GM21825 (cell line): ENCODE measurements at regions not wholly inside any gene's neighbourhood (a gene's known extent, or its start where the extent isn't known, plus 50 kb on each side); places are given as distances from the start of the nearest gene placed in this dataset.
"Not testable (repeated sequence)": the region's sequence is repeated elsewhere in the genome, so short reads cannot be mapped to it uniquely, and the experiment has no call there.

ENCODE experiments used
- ATAC-seq: cut with Tn5 transposase; IDR thresholded peaks from one replicate; pipeline ENCODE4 v1.9.1; 2021; ENCODE audit warnings: mild to moderate bottlenecking, moderate library complexity; ENCODE audit not compliant: unreplicated experiment

DNA sequence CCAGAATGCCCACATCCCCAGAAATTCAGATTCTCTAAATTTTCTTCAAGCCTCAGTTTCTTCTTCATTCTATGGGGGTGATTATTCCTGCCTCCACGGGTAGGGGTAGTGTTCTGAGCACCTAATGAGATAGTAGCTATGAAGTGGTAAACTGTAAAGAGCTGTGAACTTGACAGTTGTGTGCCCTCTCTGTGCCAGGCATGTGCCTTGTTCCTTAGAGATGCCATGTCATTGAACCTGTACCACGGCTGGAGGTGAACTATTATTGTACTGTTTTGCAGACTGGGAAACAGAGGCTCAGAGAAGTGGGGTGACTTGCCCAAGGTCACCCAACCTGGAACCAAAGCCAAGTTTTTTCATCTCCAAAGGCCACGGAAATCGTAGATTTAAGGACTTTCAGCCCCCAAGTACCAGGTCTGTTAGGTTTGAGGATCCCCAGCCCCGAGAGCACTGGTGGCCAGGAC is 67.7 kb upstream of the SIRPA start:
- ATAC-seq: no peak

DNA sequence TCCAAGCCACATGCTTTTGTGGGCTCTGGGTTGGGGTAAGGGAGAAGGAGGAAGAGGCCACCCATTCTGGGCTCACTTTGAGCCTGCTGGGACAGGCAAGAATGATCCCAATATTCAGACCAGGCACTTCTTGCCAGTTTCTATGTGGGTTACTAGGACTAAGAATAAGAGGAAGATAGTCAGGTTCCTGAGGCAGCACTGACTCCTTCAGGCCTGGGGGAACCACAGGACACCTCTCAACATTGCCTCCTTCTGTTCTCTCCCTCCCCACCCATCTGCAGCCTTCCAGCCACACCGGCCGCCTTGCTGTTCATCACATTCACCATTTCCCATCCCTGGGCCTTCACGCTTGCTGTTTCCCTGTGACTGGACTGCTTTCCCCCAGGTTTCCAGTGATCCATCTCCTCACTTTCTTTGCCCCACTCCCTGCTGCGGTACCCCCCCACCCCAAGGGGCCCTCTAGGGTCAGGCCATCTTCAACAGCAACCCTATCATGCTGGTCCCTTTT is 69.2 kb upstream of the SIRPA start:
- ATAC-seq: no peak

DNA sequence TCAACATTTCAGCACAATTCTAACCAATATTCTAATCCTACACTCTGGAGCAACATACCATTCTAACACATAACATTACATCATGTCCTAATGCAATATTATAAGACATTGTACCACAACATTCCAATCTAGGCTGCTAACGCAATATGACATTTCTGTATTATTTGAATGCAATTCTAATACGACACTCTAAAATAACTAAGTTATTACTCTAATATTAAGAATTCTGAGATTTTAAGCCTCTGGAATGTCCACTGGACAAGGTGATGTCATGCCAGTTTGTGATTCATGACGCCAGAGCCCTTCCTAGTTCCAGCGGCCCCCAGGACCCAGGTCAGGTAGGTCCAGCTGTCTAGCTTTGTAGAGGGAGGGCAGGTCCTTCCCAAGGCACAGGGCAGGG is 69.7 kb upstream of the SIRPA start:
- ATAC-seq: no peak

DNA sequence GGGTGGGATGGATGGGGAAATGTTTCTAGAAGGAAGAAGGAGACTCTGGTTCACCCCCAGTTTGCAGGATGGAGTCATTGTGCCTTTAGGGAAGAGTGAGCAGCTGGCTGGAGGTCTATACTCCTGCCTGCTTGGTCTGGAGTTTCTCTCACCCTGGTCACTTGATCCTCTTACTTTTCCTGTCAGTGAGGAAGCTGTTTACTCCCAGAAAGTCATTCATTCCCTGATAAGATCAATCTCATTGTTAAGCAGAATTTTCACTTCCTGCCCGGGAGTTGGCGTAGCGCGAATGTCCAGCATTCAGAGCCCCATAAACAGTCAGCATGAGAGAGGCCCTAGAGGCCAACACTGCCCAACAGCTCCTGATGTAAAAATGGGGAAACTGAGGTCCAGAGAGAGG is 70.4 kb upstream of the SIRPA start:
- ATAC-seq: no peak

DNA sequence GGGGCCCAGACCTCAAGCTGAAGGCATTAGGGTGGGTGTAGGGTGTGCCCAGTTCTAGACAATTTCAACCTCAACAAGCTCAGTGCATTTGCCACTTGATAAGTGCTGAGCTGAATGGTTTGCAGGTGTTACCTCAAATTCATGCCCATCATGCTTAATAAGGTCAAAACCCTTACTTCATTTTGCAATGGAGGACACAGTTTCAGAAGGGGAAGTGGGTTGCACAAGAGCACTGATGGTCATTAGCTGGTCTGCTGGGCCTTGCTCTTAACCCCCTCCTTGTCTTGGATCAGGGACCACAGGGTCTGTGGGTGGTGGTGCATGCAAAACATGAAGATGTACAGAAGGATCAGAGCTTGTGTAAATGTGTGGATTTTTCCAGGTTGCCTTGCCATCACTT is 71.0 kb upstream of the SIRPA start:
- ATAC-seq: no peak

DNA sequence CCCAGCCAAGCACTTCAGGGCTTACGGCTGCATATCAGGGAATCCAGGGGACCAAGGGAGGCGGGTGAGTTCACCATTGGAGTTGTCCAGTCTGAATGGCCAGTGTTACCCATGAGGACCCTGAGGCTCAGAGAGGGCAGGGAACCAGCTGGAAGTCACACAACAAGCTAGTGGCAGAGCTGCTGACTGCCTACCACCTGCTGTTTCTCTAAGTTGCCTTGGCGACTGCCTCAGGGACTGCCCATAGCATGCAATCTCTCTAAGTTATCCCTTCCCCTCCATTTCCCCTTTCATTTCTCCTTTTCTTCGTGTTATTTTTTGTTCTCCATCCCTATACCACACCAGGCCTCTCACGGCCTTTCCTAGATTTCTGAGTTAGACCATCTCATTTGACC is 71.8 kb upstream of the SIRPA start:
- ATAC-seq: no peak

DNA sequence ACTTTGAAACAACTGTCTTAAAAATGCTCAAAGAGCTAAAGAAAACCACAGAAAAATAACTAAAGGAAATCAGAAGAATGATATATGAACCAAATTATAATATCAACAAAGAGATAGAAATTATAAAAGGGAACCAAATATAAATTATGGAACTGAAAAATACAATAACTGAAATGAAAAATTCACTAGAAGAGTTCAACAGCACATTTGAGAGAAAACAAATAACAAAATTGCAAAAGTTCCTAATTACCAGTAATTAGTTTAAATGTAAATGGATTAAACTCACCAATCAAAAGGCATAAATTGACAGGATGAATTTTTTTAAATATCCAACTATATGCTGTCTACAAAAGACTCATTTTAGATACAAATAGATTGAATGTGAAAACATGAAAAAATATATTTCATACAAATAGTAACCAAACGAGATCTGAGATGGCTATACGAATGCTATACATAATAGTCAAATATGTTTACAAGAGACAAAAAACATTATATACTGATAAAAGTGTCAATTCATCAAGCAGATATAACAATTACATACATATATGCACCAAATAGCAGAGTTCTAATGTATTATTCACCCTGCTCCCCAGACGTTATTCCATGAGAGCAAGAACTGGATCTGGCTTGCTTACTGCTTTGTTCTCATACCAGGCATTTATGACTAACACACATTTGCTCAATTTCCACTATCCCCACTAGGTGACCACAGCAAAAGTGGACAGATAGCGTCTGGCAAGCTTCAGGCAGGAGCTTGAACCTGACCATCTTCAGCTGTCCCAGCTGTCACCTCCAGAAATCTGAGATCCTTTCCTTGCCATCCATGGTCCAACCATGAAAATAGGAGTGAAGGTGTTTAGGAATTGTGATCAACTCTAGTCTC is 72.4 kb upstream of the SIRPA start:
- ATAC-seq: no peak

DNA sequence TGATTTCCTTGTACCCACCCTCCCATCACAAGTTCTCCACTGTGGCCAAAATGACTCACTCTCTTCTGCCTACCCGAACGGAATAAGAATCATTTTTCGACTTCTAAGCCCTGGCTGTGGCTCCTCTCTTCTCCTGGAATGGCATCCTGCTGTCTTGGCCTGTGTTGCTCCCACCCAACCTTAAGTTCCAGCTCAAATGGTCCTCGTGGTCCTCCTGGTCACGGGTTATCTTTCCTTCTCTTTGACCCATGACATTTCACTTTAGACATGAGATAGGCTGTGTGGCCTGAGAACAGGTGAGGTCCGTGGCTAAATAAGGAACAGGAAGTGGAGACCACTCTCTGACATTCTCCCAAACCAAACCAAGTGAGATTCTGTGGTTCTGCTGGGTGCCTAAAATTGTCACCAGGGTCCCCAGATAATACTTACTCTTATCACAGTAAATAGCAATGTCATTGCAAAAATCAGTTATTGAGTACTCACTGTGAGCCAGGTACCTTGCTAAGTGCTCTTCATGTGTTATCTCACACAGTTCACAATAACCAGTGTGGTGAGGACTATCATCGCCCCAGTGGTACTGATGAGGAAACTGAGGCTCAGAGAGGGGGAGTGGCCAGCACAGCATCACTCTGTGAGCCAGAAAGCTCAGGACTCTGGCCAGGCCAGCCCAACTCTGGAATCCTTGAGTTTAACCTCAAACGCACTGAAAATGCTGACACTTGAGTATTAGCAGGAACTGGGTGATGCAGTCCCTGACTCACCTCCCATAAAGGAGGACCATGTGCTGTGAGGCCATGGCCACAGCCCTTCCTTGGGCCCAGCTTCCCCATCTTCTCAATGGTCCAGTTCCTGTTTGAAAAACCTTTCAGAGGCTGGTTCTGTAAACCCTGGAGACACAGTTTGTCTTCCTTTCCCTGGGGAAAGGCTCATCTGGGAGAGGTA is 74.8 kb upstream of the SIRPA start:
- no peak for ATAC-seq

DNA sequence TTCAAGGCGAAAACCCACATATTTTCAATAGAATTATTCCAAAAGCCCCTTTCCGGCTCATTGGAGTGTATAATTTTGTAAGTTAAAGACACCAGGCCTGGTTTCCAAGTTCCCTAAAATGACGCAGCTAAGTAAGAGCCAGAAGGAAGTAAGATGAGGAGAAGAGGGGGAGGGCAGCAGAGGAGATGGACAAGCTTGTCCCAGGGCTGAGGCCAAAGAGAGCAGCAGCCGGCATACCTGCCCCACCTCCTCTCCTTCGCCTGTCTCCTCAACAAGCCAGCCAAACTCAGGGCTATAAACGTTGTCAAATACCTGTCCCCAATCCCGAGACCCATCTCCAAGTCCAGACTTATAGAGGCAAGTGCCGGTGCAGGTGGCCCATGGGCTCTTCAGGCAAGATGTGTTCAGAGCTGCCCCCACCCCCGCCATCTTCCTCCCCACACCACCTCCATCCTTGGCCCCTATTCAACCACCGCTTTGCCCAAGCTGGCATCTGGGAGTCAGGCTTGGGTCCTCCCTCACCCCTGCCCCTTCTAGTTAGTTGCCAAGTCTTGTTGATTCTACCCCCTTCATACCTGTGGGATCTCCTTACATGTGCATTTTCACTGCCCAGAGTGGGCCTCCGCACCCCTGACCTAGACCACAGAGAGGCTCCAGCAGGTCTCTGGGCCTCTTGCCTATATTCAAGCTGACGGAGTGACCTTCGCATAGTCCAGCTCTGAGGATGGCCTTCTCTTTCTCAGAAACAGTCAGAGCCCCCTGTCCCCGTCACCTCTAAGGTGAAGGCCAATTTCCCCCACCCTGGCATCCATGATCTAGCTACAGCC is 75.7 kb upstream of the SIRPA start:
- no peak for ATAC-seq

DNA sequence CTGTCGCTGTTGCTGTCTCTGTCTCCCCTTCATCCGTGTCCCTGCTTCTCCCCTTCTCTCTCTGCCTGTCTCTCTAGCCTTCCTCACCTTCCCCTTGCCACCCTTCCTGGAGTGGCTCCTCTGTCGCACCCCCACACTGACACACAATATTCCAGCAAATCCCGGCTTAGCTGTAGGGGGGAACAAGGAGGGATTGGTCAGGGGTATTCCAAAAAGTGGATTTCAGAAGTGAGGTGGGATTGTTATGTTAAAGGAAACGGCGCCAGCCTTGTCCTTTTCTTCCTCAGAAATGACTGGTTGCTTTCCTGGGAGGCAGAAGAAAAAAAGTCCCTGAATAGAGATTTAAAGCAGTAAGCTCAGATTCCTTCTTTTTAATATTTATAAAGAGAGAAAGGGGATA is 76.3 kb upstream of the SIRPA start:
- no peak for ATAC-seq

DNA sequence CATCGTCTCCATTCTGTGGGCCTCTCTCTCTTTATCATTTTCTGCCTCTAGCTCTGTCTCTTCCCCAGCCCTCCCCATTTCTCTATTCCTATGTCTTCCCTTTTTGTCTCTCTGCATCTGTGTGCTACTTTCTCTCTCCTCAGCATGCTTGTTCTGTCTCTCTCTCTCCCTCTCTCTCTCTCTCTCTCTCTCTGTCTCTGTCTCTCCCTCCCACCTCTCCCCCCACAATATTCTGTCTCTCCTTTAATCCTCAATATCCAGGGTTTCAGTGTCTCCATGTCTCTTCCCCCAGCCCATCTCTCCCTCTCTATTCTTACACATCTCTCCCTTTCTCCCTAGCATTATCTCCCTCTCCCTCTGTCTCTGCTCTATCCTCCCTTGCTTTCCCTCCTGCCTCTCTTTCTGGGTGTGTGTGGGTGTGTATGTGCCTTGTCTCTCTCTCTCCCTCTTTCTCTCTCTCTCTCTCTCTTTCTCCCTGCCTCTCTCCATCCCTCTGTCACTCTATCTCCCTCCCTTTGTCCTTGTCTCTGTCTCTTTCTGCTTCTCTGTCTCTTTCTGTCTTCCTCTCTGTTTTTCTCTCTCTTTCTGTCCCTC is 76.9 kb upstream of the SIRPA start:
- no peak for ATAC-seq

DNA sequence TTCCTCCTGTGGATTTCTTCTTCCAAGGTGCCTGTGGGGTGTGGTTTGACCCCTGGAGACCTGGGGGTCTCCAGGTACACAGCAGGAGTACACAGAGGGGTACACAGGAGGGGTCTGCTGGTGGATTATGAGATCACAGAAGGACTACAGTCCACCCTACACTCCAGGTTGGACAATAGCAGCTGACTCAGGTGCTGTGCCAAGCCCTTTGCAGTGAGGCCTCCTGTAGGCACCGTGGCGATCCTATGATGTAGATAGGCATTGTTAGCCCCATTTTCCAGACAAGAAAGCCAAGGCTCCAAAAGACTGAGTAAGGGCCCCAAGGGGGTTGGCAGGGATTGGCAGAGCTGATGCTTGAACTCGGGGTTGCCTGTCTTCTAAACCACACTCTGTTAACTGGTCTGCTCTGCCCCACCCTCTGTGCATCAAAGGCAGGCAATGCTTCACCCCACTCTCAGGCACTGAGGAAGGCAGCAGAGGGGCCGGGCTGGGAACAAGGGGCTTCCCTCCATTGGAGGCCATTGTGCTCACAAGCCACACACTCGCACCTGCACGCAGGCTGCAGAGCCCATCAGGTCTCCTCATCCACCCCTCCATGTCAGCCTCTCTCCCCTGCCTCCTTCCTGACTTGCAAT is 77.5 kb upstream of the SIRPA start:
- ATAC-seq: no peak

DNA sequence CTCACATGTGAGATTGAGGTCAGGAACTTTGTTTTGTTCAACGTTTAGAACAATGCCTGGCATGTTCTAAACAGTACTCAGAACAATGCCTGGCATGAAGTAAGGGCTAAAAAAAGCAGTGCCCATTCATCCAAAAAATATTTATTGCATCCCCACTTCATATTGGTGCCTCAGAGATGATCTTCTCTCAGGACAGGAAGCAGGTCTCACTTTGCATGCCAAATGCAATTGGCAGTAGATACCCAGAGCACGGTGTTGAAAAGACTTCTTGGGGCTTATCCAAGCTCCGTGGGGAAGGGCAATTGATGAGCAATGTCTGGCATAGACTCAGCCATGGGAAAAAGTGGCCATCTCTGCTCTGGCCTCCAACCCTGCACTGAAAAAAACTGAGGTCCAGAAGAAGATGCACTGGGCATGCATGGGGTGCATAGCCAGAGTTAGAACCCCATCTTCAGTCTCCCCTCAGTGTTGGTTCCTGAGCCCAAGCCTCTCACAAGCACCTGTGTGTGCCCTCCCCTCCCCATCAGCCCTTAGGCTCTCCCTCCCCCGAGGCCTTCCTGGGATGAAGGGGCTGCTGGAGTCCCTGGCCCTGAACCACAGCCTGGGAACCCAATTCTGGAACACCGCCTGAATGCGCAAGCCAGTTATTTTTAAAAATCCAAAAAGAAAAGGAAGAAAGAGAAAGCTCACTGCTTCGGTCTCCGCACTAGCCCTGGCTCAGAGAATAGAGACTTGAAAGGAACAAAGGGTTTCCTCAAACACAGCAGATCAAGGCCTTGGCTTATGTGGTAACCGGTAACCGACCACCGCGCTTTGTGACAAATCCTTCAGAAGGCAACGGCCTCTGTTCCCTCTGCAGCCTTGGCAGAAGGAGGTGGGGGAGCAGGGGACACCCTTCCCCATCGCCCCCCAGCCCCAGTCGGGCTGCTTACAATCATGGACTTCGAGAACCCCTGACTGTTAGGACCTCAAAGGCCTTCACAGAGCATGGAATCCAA is 78.5 kb upstream of the SIRPA start:
- no peak for ATAC-seq

DNA sequence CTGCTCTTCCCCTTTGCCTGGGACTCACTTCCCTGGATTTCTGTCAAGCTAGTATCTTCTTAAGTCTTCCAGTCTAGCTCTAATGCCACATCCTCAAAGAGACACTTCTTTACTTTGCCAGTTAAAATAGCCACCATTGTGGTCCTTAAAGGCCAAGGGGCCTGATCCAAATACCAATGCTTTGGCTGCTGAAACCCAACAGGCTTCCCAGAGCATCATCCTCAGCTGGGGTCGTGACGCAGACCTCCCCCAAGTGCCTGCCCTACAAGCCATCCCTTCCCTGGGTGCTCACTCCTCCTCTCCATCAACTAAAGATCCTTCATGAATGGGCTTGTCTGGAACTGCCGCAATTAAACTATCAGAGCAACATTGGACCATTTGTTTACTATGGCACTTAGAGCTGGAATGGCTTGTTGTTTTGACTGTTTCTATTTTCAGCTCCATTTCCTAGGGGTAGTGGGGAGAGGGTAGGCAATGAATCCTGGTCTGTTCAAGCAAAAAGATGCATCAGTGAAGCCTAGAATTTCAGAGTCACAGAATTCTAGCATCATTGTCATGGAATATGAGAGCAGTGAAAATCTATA is 79.6 kb upstream of the SIRPA start:
- ATAC-seq: no peak

DNA sequence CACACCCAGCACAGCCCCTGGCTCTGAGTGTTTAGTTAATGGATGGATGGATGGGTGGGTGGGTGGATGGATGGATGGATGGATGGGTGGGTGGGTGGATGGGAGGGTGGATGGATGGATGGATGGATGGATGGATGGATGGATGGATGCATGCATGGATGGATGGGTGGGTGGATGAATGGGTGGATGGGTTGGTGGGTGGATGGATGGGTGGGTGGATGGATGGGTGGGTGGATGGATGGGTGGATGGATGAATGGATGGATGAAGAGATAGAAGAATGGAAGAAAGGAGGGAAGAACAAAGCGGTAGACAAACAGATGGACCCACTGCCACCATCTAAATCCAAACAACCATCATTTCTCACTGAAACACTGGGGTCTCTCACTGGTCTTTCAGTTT is 80.3 kb upstream of the SIRPA start:
- not testable (repeated sequence) for ATAC-seq

DNA sequence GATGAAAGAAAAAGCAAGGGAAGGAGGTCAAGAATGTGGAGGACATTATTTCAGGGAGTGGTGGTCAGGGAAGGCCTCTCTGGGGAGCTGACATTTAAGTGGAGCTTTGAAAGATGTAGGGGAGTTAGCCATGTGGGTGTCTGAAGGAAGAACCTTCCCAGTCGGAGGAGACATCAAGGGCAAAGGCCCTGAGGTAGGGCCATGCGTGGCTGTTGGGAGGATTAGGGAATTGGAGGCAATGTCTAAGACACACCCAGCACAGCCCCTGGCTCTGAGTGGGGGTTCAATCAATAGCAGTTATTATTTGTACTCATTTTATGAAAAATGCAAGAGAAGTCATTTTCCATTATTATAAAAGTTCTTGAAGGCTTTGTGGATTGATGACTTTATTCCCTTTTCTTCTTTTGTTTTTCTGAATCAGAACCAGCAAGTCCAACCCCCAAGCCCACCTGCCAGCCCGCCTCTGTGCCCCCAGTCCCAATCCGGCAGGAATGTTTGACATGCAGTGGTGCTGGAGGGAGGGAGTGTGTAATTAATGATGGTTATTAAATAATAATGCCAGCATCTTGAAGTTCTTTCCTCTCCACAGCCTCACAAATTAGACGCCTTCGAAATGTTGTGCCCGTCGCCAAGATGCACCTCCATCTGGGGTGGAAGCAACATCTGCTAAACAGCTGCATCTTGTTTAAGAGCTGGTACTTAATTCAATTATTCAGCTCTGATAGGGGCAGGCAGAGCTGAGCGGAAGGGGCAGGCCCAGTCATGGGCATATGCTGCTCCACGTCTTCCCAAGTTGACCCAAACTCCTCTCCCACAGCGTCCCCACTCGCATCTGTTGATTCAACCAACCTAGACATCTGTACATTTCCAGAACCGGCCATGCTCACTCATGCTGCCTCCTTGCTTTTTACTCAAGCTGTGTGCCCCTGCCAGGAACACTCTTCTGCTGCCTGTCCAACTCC is 81.3 kb upstream of the SIRPA start:
- no peak for ATAC-seq

DNA sequence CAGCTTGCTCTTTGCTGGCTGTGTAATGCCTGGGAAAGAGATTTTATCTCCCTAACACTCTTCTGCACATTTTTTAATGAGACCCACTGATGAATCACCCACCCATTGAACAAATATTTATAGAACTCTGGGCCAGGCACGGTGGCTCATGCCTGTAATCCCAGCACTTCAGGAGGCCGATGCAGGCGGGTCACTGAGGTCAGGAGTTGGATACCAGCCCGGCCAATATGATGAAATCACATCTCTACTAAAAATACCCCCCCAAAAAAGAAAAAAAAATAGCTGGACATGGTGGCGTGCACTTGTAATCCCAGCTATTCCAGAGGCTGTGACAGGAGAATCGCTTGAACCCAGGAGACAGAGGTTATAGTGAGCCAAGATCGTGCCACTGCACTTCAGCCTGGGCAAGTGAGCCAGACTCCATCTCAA is 82.1 kb upstream of the SIRPA start:
- no peak for ATAC-seq
